ENCODE measurements at regions not wholly inside any gene's neighbourhood (a gene's known extent, or its start where the extent isn't known, plus 50 kb on each side); places are given as distances from the start of the nearest gene placed in this dataset.

GRCh38 chr2:104678181-104678580 lies 175.7 kb upstream of the POU3F3 start:
- 1% methylated on average over 5 of the region's 5 CpGs for WGBS (ENCODE audit: low lambda C conversion rate)
- in situ Hi-C loops (cut with HindIII; ENCODE audit: extremely low pct_ligation_motif_present, low pct_unique_long_range_greater_than_20kb) (no loop called here), intact Hi-C loops (cut with micrococcal nuclease; ENCODE audit: unreplicated experiment) (no loop called here)
- no peak overlapping the region for H3K4me3 ChIP-seq (replicated peaks in 1 of 3; ENCODE audit: insufficient read depth in 1 of 3, low read depth in 2 of 3, low read length in 3 of 3)
- peaks cover 2 to 4% of the 10 kb centered on the region in 2 experiments; a peak in 1 of 5 replicates for H3K27me3 ChIP-seq (ENCODE audit: control insufficient read depth in 1 of 2, insufficient read depth in 2 of 2, low read length in 2 of 2)
- H3K27ac ChIP-seq (ENCODE audit: extremely low read length, insufficient read depth, low read length): no peak overlapping the region
- POLR2A ChIA-PET: no interaction called here
- DNase-seq (ENCODE audit: low spot score): no peak
- no peaks in the 10 kb centered on the region for H4K20me1 ChIP-seq (ENCODE audit: insufficient read depth, low read length)
- H3K79me2 ChIP-seq (ENCODE audit: insufficient read depth, low read length): no peaks in the 10 kb centered on the region
- no peak overlapping the region for H2AFZ ChIP-seq (ENCODE audit: low read length)
- no peaks in the 10 kb centered on the region for H3K9me3 ChIP-seq (ENCODE audit: low read length)
- H3K36me3 ChIP-seq (replicated peaks in 1 of 2; ENCODE audit: control insufficient read depth in 1 of 2, insufficient read depth in 2 of 2, low read length in 2 of 2): no peaks in the 10 kb centered on the region
- CTCF ChIA-PET (ENCODE audit: low intra/inter-chr PET ratio, low total read pairs): no interaction called here
- no peak overlapping the region for H3K9ac ChIP-seq (ENCODE audit: insufficient read depth, low read depth, low read length)
- ATAC-seq: no peak
- BruUV-seq (replicated peaks): no TSS peak
- H3K4me2 ChIP-seq (ENCODE audit: low read depth, low read length): no peak overlapping the region
- no peak for FAIRE-seq
- no peaks in the 10 kb centered on the region for H3K4me1 ChIP-seq (ENCODE audit: insufficient read depth, low read length)
- TF ChIP-seq IKZF4 (CRISPR knock-in tag; IDR thresholded peaks at IDR 0.05; ENCODE audit: borderline replicate concordance, low read depth, not compliant biosample characterization) (no peak), ZSCAN22 (CRISPR knock-in tag; IDR thresholded peaks at IDR 0.05) (no peak), XRCC5 (optimal IDR thresholded peaks at IDR 0.05; ENCODE audit: low read length) (no peak), KLF16 (CRISPR knock-in tag; IDR thresholded peaks at IDR 0.05) (no peak), PCBP1 (IDR thresholded peaks at IDR 0.05; ENCODE audit: borderline replicate concordance, low read depth, low read length) (no peak), ZNF780A (CRISPR knock-in tag; IDR thresholded peaks at IDR 0.05) (no peak), JARID2 (CRISPR knock-in tag; IDR thresholded peaks at IDR 0.05; ENCODE audit: insufficient replicate concordance) (no peak), DRAP1 (CRISPR knock-in tag; IDR thresholded peaks at IDR 0.05) (no peak), DBP (CRISPR knock-in tag; IDR thresholded peaks at IDR 0.05; ENCODE audit: not compliant biosample characterization) (no peak), PITX1 (CRISPR knock-in tag; IDR thresholded peaks at IDR 0.05) (no peak), AKAP8 (CRISPR knock-in tag; IDR thresholded peaks at IDR 0.05) (no peak), GFI1 (CRISPR knock-in tag; IDR thresholded peaks at IDR 0.05; ENCODE audit: borderline replicate concordance) (no peak), STAT5B (CRISPR knock-in tag; IDR thresholded peaks at IDR 0.05) (no peak), ZNF143 (CRISPR knock-in tag; IDR thresholded peaks at IDR 0.05) (no peak), ZNF607 (CRISPR knock-in tag; IDR thresholded peaks at IDR 0.05; ENCODE audit: borderline replicate concordance) (no peak), CCAR2 (optimal IDR thresholded peaks at IDR 0.05; ENCODE audit: low read depth, low read length) (no peak), ZSCAN20 (CRISPR knock-in tag; IDR thresholded peaks at IDR 0.05; ENCODE audit: borderline replicate concordance) (no peak), RAD51 (IDR thresholded peaks at IDR 0.05; ENCODE audit: borderline replicate concordance) (no peak)
- TF ChIP-seq, protein P1, sequence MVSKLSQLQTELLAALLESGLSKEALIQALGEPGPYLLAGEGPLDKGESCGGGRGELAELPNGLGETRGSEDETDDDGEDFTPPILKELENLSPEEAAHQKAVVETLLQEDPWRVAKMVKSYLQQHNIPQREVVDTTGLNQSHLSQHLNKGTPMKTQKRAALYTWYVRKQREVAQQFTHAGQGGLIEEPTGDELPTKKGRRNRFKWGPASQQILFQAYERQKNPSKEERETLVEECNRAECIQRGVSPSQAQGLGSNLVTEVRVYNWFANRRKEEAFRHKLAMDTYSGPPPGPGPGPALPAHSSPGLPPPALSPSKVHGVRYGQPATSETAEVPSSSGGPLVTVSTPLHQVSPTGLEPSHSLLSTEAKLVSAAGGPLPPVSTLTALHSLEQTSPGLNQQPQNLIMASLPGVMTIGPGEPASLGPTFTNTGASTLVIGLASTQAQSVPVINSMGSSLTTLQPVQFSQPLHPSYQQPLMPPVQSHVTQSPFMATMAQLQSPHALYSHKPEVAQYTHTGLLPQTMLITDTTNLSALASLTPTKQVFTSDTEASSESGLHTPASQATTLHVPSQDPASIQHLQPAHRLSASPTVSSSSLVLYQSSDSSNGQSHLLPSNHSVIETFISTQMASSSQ (IDR thresholded peaks at IDR 0.05; ENCODE audit: low read depth): no peak
- TF ChIP-seq, protein P1 (CRISPR knock-in tag; IDR thresholded peaks at IDR 0.05; ENCODE audit: borderline replicate concordance): no peak

Data from HepG2 (cell line).